Inferior parietal cortex (tissue), 1 donor: ENCODE measurements at regions not wholly inside any gene's neighbourhood (a gene's known extent, or its start where the extent isn't known, plus 50 kb on each side); places are given as distances from the start of the nearest gene placed in this dataset.
A peak's percentile ranks its signal among the peaks of the same experiment; 100 is the strongest.
"Not testable (repeated sequence)": the region's sequence is repeated elsewhere in the genome, so short reads cannot be mapped to it uniquely, and the experiment has no call there.

ENCODE experiments used
- DNase-seq: peaks from one replicate; pipeline ENCODE4 v3.0.0-alpha.2; 2016; ENCODE audit errors: extremely low spot score

DNA sequence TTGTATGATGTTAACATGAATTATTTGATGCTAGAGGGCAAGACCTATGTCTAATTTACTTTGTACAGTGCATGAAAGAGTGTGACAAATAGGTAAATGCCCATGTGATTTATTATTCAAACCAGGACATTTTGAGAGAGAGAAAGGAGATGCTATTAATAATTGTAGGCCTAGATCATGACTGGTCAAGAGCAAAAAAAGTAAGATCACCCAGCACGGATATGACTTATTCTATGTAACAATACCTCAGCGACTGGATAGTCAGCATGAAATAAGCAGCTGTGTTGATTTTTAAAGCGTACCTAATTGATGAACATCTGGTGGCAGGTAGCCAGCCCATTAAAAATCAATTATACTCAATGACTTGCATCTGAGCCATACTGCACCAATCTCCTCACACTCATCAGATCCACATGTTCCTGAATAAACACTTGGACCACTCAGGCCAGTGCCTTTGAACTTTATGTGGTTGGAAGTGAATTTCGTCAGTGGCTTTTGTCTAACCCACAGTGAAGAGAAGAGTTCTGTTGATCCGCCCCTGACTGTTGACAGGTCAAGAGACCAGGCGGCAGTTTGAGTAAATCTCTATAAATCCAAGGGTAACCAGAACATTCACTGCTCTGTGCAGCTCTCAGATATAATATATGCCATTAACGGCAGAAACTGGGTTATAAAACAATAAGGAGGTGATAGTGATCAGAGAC, 435.3 kb downstream of the MDFIC start:
- DNase-seq, result no peak

DNA sequence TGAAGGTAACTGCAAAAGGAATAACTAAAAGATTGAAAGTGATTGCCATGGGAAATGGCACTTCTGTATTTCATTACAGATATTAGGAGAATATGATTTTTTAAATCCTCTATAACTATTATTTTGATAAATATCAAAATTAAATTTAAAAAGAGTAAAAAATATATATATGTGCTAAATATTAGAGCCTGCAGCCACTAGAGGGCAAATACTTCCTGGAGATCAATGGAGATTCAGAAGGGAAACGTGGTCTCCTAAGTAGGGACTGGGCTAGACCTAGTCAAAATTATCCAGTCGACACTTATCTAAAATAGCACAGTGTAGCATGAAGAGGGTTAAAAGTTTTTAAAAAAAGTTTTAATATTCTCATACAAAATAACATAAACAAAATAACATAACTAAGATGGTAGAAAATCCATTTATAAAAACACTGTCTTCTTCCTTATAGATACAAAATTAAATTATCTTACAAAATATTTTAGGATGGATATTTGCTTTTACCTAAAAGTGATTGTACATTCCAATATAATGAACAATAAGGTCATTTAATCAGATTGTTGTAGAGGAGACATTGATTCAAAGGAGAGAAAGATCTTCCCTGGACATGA, 434.3 kb downstream of the MDFIC start:
- DNase-seq, result no peak

- DNase-seq, result no peak
These were observed 433.0 kb downstream of the MDFIC start for GRCh38 chr7:115354925-115355324.

DNA sequence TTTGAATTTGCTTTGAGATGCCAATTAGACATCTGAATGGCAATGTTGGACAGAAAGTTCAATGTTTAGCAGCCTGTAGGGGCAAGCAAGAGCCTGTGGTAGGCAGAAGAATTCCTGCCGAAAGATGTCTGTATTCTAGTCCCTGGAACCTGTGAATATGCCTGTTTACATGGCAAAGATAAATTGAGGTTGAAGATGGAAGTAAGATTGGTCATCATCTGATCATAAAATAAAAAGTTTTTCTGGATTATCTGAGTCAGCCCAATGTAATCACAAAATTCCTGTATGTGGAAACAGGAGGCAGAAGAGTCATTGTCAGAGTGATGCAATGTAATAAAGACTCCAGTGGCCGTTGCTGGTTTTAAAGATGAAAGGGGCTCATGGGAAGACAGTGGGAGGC, 430.5 kb downstream of the MDFIC start:
- no peak for DNase-seq

DNA sequence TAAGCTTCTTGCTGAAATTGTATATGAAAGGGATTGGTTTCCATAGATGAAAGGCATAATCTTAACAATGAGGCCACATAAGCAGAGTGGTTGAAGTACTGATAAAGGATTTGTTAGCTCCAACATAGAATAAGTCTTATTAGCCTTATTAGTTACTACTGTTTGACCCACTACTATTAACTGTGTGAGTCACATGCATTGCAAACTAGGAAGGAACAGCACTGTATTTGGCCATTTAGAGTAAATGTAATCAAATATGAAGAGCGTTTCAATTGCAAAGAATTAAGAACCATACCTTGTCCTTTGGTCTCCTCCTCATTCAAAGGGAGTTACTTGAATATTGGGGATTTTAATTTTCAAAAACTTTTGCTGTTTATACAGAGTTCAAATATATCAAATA, 428.9 kb downstream of the MDFIC start:
- no peak for DNase-seq

DNA sequence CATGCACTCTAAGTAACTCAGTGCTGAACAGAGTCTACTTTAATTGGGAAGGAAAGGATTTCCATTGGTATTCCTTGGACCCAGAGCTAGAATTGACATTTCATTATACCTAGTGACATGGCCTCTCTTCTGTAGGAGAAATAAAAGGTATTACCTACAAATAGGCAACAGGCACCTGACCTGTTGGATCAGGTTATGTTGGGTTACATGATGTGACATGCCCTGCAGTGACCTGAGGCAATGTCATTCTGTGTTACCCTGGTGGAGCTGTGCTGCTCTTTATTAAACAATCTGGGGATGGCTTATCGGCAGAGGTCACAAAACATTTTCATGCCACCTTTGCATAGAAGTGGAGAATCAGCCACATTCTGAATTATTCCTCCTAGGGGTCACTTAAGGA, 427.7 kb downstream of the MDFIC start:
- no peak for DNase-seq

- peak; percentile 4 for DNase-seq
These were observed 424.8 kb downstream of the MDFIC start for GRCh38 chr7:115346685-115347084.

DNA sequence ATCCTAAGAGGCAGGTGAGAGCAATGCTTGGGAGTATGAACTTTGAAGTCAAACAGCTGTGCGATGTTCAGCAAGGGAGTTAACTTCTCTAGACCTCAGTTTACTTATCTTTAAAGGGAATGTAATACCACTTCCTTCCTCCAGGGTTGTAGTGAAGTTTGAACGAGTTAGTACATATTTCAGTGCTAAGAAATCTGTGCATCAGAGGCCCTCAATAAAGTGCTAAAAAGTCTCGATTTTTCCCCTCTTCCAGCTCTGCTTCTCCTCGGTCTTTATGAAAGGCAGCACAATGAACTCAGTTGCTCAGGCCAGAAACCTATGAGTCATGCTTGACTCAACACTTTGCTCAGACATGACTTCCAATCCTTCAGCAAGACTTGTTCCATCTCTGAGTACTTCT, 418.9 kb downstream of the MDFIC start:
- DNase-seq, result no peak

DNA sequence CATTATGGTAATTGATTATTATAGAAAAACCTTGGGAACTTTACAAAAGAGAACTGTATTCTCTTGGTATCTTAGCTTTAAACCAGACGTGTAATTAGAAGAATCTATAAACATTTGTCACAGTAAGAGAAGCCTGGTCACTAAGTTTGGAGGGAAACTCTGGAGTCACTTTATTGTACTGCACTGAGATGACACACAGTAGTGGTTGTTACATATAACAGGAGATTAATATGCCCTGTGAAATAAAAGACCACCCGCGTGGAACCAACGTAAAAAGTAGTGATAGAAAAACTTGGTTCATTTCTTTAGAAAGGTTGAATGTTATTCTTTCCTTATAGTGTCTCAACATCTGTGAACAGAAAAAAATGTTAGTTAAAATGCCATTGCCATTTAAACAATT, 416.1 kb downstream of the MDFIC start:
- DNase-seq, result no peak

- DNase-seq, result no peak
These were observed 410.8 kb downstream of the MDFIC start for GRCh38 chr7:115332691-115333090.

- no peak for DNase-seq
These were observed 407.1 kb downstream of the MDFIC start for GRCh38 chr7:115329006-115329405.

GRCh38 chr7:115328018-115328417, 406.1 kb downstream of the MDFIC start:
- no peak for DNase-seq

- no peak for DNase-seq
These were observed 405.4 kb downstream of the MDFIC start for GRCh38 chr7:115327326-115327725.

GRCh38 chr7:115319541-115319940, 397.6 kb downstream of the MDFIC start:
- no peak for DNase-seq

DNA sequence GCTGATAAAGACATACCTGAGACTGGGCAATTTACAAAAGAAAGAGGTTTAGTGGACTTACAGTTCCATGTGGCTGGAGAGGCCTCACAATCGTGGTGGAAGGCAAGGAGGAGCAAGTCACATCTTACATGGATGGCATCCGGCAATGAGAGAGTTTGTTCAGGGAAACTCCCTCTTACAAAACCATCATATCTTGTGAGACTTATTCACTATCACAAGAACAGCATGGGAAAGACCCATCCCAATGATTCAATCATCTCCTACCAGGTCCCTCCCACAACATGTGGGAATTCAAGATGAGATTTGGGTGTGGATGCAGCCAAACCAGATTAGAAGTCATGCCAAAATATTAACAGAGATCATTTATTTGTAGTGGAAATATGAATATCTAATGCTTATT, 388.4 kb downstream of the MDFIC start:
- not testable (repeated sequence) for DNase-seq

- no peak for DNase-seq
These were observed 384.7 kb downstream of the MDFIC start for GRCh38 chr7:115306586-115306985.

- DNase-seq, result no peak
These were observed 378.5 kb downstream of the MDFIC start for GRCh38 chr7:115300231-115300870.

DNA sequence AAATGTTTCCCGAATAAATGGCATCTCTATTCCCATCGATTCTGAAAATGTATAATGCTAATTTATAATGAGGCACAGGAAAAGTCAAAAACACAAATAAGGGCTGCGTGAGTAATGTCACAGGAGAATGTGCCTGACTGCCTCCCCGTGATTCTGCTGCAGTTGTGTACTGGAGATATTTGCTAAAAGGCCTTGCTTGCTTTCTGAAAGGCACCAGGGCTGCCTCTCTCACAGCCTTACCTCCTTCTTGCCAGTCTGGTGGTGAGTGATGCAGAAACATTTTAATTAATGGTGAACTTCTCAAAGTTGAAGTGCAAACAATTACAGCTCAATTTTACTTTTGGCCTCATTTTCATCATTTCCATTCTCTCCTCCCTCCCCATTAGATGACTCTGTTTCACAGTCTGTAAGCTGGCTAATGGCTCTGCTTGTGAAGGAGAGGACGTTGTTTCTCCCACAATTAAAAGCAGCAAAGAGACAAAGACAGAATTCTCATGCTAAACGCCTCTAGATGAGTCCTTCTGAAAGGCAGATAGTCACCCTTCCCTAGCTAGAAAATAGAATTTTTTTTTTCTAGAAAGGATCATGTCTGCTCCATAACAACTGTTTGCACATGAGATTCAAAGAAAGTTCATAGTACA, 377.6 kb downstream of the MDFIC start:
- DNase-seq, result no peak

- DNase-seq, result no peak
These were observed 375.8 kb downstream of the MDFIC start for GRCh38 chr7:115297656-115298055.

GRCh38 chr7:115293628-115294240, 371.8 kb downstream of the MDFIC start:
- no peak for DNase-seq

DNA sequence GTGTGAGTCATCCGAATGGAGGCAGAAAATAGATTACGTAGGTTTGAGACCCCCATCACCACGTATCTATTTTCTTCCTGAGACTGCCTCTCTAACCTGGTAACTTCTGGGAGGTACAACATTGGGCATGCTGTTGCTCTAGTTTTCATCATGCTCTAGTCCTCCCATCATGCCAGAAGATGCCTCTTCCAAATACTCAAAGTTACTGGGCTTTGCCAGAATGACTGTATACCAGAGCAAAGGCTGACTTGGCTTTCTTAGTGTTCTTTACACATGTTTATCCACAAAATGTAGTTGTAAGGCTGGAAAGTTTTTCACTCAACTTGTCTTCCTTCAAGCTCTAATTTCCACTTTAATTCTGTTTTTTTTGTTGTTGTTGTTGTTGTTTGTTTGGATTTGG, 370.5 kb downstream of the MDFIC start:
- DNase-seq, result no peak

- no peak for DNase-seq
These were observed 368.1 kb downstream of the MDFIC start for GRCh38 chr7:115289971-115290370.
